22Rv1 (cell line): ENCODE measurements at regions not wholly inside any gene's neighbourhood (a gene's known extent, or its start where the extent isn't known, plus 50 kb on each side); places are given as distances from the start of the nearest gene placed in this dataset.

Source experiments
- CTCF ChIP-seq: fragments of 450-650 bp; IDR thresholded peaks from 2 replicates; pipeline ENCODE4 v1.5.1; 2017; ENCODE audit warnings: mild to moderate bottlenecking
- ZFX ChIP-seq: fragments of 450-650 bp; IDR thresholded peaks from 2 replicates; pipeline ENCODE4 v1.6.1; 2017; ENCODE audit warnings: antibody characterized with exemption, borderline replicate concordance

DNA sequence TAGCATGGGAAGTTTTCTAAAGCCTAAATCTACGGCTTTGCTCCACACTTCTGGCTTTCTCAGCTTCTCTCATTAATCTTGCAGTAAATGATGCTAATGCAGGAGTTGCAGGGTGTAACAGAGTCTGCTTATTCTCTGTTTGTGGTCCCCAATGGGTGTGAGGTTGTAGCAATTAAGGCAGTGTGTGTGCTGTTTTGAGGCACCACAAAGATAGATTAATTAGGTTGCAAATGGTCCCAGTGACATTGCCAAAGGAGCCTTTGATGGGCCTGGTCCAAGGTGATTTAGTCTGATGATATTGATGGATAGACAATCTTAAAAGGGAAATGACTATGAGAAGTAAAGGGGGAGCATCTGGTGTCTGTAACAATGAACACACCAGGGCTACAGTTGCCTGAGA, 1313.7 kb upstream of the CDH8 start:
- TF ChIP-seq CTCF (no peak), ZFX (no peak)
